GM03348 (cell line): ENCODE measurements at regions not wholly inside any gene's neighbourhood (a gene's known extent, or its start where the extent isn't known, plus 50 kb on each side); places are given as distances from the start of the nearest gene placed in this dataset.
A peak's percentile ranks its signal among the peaks of the same experiment; 100 is the strongest.

ENCODE experiments used
- DNase-seq: peaks from one replicate; pipeline ENCODE4 v3.0.0; 2012; ENCODE audit warnings: low spot score

- no peak for DNase-seq
These were observed 185.1 kb downstream of the KIF2B start for GRCh38 chr17:54007855-54008254.

- DNase-seq: no peak
These were observed 186.8 kb downstream of the KIF2B start for GRCh38 chr17:54009502-54009901.

- no peak for DNase-seq
These were observed 190.3 kb downstream of the KIF2B start for GRCh38 chr17:54013072-54013471.

GRCh38 chr17:54015734-54016133 is 193.0 kb downstream of the KIF2B start:
- DNase-seq: no peak

- DNase-seq: no peak
These were observed 198.7 kb downstream of the KIF2B start for GRCh38 chr17:54021418-54021817.

- no peak for DNase-seq
These were observed 206.4 kb downstream of the KIF2B start for GRCh38 chr17:54028986-54029580.

GRCh38 chr17:54029986-54030385 is 207.3 kb downstream of the KIF2B start:
- no peak for DNase-seq

GRCh38 chr17:54046570-54046969 is 223.8 kb downstream of the KIF2B start:
- no peak for DNase-seq

- no peak for DNase-seq
These were observed 240.9 kb downstream of the KIF2B start for GRCh38 chr17:54063639-54064038.

GRCh38 chr17:54085020-54085419 is 262.3 kb downstream of the KIF2B start:
- DNase-seq: no peak

- no peak for DNase-seq
These were observed 263.2 kb downstream of the KIF2B start for GRCh38 chr17:54085934-54086333.

- DNase-seq: no peak
These were observed 273.5 kb downstream of the KIF2B start for GRCh38 chr17:54096216-54096615.

GRCh38 chr17:54099221-54099620 is 276.5 kb downstream of the KIF2B start:
- DNase-seq: no peak

GRCh38 chr17:54102246-54102645 is 279.5 kb downstream of the KIF2B start:
- DNase-seq: no peak

GRCh38 chr17:54111576-54111975 is 288.8 kb downstream of the KIF2B start:
- DNase-seq: no peak

- no peak for DNase-seq
These were observed 294.7 kb downstream of the KIF2B start for GRCh38 chr17:54117452-54117851.

- DNase-seq: no peak
These were observed 301.7 kb downstream of the KIF2B start for GRCh38 chr17:54124456-54124855.

GRCh38 chr17:54153423-54153822 is 330.7 kb downstream of the KIF2B start:
- DNase-seq: no peak

- no peak for DNase-seq
These were observed 334.8 kb downstream of the KIF2B start for GRCh38 chr17:54157542-54157941.

GRCh38 chr17:54172096-54172984 is 349.6 kb downstream of the KIF2B start:
- peak; percentile 2 for DNase-seq

GRCh38 chr17:54172985-54173316 is 350.2 kb downstream of the KIF2B start:
- DNase-seq: no peak

- no peak for DNase-seq
These were observed 355.0 kb downstream of the KIF2B start for GRCh38 chr17:54177606-54178308.

- no peak for DNase-seq
These were observed 358.2 kb downstream of the KIF2B start for GRCh38 chr17:54180950-54181349.
